Uterus (tissue), 3 donors: ENCODE measurements at regions not wholly inside any gene's neighbourhood (a gene's known extent, or its start where the extent isn't known, plus 50 kb on each side); places are given as distances from the start of the nearest gene placed in this dataset.

Source experiments
- DNase-seq, 2 donors: peaks; one replicate each; pipeline ENCODE4 v3.0.0-alpha.2; 2019 to 2020
- H3K27ac ChIP-seq, 2 donors: fragments of 200-600 bp; sonication (generic); 1 replicate in 1 of 2; 2 replicates in 1 of 2; pipeline ENCODE4 v1.5.1; 2016 to 2018
- H3K27me3 ChIP-seq, 2 donors: fragments of 200-600 bp; sonication (generic); one replicate each; pipeline ENCODE4 v1.5.1; 2018 to 2019; ENCODE audit warnings: control low read depth in 1 of 2
- H3K36me3 ChIP-seq, 2 donors: fragments of 200-600 bp; sonication (generic); one replicate each; pipeline ENCODE4 v1.5.1; 2019; ENCODE audit warnings: control low read depth in 1 of 2
- H3K4me1 ChIP-seq, 2 donors: fragments of 200-600 bp; sonication (generic); one replicate each; pipeline ENCODE4 v1.5.1; 2018 to 2019; ENCODE audit warnings: control low read depth in 1 of 2
- H3K4me3 ChIP-seq, 2 donors: fragments of 200-600 bp; sonication (generic); 1 replicate in 1 of 2; 2 replicates in 1 of 2; pipeline ENCODE4 v1.5.1; 2018 to 2019; ENCODE audit warnings: mild to moderate bottlenecking in 1 of 2
- H3K9me3 ChIP-seq, 2 donors: fragments of 200-600 bp; sonication (generic); one replicate each; pipeline ENCODE4 v1.5.1; 2019; ENCODE audit warnings: control low read depth in 1 of 2
- POLR2A ChIP-seq, 2 donors: fragments of 450-650 bp; IDR thresholded peaks; one replicate each; pipeline ENCODE4 v1.6.1; 2016; ENCODE audit warnings: antibody characterized with exemption in 2 of 2, mild to moderate bottlenecking in 1 of 2, moderate library complexity in 1 of 2
- intact Hi-C: fragments of 100-400 bp; cut with DNase I; formaldehyde crosslinking; loops from one replicate; pipeline ENCODE4 v1.15.1; 2023; ENCODE audit warnings: low total_unique reads
- TF ChIP-seq, protein P1 (sequence below), 4 experiments: fragments of 200-600 bp in 2 of 4; fragments of 450-650 bp in 2 of 4; sonication (generic) in 2 of 4; IDR thresholded peaks; one replicate each; pipeline ENCODE4 v1.5.1; 2016 to 2019; ENCODE audit warnings: antibody characterized with exemption in 4 of 4, mild to moderate bottlenecking in 2 of 4, moderate library complexity in 1 of 4
- donor health status: DM: yes; HTN: yes; CAD: no.

DNA sequence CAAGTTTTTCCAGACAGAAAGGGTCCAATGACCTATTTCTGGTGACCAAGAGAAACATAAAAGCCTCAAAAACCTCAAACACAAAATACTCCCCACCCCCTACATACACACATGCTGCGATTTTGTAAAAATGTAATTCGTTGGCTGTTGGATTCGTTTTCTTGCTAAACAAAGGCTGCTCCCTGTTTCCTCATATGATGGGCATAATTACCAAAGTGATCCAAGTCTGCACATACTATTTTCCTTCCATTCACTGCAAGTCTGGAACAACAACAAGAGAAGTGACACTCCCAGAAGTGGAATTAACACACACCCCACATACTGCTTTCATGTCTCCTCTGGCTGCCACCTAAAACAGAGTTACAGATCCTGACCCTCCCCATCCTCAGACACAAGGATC, 131.9 kb downstream of the RAP2A start:
- H3K27ac ChIP-seq: no peak overlapping the region
- no peaks in the 10 kb centered on the region for H3K9me3 ChIP-seq
- H3K36me3 ChIP-seq: no peaks in the 10 kb centered on the region
- H3K4me1 ChIP-seq: no peaks in the 10 kb centered on the region
- no peak for DNase-seq
- TF ChIP-seq, protein P1, sequence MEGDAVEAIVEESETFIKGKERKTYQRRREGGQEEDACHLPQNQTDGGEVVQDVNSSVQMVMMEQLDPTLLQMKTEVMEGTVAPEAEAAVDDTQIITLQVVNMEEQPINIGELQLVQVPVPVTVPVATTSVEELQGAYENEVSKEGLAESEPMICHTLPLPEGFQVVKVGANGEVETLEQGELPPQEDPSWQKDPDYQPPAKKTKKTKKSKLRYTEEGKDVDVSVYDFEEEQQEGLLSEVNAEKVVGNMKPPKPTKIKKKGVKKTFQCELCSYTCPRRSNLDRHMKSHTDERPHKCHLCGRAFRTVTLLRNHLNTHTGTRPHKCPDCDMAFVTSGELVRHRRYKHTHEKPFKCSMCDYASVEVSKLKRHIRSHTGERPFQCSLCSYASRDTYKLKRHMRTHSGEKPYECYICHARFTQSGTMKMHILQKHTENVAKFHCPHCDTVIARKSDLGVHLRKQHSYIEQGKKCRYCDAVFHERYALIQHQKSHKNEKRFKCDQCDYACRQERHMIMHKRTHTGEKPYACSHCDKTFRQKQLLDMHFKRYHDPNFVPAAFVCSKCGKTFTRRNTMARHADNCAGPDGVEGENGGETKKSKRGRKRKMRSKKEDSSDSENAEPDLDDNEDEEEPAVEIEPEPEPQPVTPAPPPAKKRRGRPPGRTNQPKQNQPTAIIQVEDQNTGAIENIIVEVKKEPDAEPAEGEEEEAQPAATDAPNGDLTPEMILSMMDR (IDR thresholded peaks at IDR 0.05): no peak
- no peak for TF ChIP-seq POLR2A (IDR thresholded peaks at IDR 0.05)
- intact Hi-C loops: no loop called here
- no peak overlapping the region for H3K4me3 ChIP-seq
- H3K27me3 ChIP-seq: no peaks in the 10 kb centered on the region

DNA sequence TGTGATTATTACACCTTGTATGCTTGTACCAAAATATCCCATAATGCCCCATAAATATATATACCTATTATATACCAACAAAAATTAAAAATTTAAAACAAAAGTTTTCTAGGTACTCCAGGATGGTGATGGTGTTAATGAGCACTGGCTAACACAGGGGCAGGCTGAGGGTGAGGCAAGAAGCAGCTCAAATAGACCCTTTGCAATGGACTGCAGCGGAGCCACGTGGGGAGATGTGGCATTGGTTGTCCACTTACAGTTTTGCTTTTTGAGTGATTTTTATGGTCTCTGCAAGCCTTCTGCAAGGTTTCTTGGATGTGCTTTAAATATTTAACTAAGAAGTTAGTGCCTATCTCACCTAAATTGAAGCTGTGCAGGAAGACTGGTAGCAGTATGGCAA, 132.9 kb downstream of the RAP2A start:
- Histone ChIP-seq H3K27ac (no peak overlapping the region), H3K4me1 (no peaks in the 10 kb centered on the region), H3K36me3 (no peaks in the 10 kb centered on the region), H3K4me3 (no peak overlapping the region), H3K27me3 (no peaks in the 10 kb centered on the region), H3K9me3 (no peaks in the 10 kb centered on the region)
- DNase-seq: no peak
- no peak for TF ChIP-seq POLR2A (IDR thresholded peaks at IDR 0.05)
- TF ChIP-seq, protein P1 (IDR thresholded peaks at IDR 0.05): no peak
- intact Hi-C loops: no loop called here

DNA sequence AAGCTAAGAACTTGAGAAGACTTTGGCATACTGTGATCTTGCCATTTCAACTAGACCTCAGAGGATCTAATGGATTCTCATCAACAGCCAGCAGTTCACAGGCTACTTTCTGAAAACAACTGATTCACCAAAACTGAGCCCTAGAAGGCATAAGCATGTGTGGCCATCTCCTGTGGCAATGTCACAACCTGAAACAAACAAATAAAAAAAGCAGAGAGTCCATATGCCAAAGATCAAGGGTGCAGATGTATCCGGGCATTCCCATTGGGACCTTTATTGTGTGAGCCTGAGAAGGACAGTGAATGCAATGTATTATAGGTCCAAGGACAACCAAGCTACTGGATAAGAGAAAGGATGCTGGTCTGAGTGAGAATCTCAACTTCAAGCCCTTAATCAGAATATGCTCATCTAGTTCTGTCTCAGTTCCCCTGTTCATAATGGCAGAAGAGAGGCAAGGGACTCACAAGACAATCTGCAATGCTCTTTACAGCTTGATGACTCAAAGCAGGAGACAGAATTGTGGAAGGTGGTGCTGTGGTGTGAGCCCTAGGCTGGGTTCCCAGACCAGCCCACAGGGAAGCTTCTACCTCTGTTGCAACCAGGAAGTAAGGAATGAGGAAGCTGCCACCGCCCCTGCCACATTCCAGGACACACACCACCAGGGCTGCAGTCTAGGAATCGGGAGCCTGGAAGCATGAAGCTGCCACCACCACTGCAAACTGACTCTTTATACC, 133.7 kb downstream of the RAP2A start:
- no peak for DNase-seq
- no peaks in the 10 kb centered on the region for H3K9me3 ChIP-seq
- no peak overlapping the region for H3K4me3 ChIP-seq
- intact Hi-C loops: no loop called here
- H3K36me3 ChIP-seq: no peaks in the 10 kb centered on the region
- H3K4me1 ChIP-seq: no peaks in the 10 kb centered on the region
- no peaks in the 10 kb centered on the region for H3K27me3 ChIP-seq
- TF ChIP-seq, protein P1 (IDR thresholded peaks at IDR 0.05): no peak
- no peak for TF ChIP-seq POLR2A (IDR thresholded peaks at IDR 0.05)
- no peak overlapping the region for H3K27ac ChIP-seq

DNA sequence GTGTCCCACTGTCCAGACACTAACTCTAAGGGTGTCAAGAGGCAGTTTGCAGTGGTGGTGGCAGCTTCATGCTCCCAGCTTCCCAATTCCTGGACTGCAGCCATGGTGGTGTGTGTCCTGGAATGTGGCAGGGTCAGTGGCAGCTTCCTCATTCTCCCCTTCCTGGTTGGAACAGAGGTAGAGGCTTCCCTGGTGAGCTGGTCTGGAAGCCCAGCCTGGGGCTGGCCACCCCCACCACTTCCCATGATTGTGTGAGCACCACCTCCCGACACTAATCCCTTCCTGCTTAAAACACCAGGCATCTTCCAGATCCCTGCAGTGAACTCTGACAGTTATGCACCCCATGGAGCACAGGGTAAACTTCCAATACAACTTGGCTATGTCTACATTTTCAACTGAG, 134.9 kb downstream of the RAP2A start:
- no peak for DNase-seq
- TF ChIP-seq POLR2A (IDR thresholded peaks at IDR 0.05): no peak
- TF ChIP-seq, protein P1 (IDR thresholded peaks at IDR 0.05): no peak
- Histone ChIP-seq H3K27me3 (no peaks in the 10 kb centered on the region), H3K36me3 (no peaks in the 10 kb centered on the region), H3K27ac (no peak overlapping the region), H3K9me3 (no peaks in the 10 kb centered on the region), H3K4me1 (no peaks in the 10 kb centered on the region), H3K4me3 (no peak overlapping the region)
- intact Hi-C loops: no loop called here

DNA sequence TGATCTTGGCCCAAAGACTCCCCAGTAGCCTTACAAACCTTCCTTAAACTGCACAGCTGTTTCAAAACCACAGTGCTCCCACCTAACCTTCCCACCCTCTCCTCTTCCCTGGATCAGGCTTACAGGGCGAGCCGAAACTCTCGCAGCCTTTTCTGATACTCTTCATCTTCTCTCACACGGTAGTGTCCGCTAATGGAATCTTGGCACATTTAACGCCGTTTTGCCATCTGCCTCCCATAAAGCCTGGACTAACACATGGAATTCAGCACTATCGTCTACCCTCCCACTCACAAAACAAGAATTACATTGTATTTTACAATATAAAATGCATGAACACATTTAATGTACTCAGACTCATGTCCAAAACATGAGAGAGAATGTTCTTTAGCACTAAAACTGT, 135.9 kb downstream of the RAP2A start:
- DNase-seq: no peak
- intact Hi-C loops: no loop called here
- Histone ChIP-seq H3K36me3 (no peaks in the 10 kb centered on the region), H3K27me3 (no peaks in the 10 kb centered on the region), H3K4me3 (no peak overlapping the region), H3K4me1 (no peaks in the 10 kb centered on the region), H3K27ac (no peak overlapping the region), H3K9me3 (no peaks in the 10 kb centered on the region)
- TF ChIP-seq, protein P1 (IDR thresholded peaks at IDR 0.05): no peak
- no peak for TF ChIP-seq POLR2A (IDR thresholded peaks at IDR 0.05)
